ENCODE measurements at regions not wholly inside any gene's neighbourhood (a gene's known extent, or its start where the extent isn't known, plus 50 kb on each side); places are given as distances from the start of the nearest gene placed in this dataset.

DNA sequence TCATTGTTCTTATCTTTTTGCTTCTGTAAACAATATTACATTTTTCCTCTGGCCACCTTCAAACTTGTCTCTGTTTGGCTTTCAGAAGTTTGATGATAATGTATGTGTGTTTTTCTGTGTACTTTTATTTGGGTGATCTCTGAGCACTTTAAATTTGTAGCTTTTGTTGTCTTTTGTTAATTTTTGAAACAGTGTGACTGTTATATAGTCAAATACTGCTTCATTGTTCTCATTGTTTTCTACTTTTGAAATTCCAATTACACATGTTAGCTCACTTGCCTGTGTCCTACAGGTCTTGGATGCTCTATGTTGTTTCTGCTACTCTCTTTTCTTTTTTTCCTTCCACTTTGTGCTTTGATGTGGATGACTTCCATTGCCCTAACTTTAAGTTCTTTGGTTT, 460.1 kb upstream of the KHDRBS2 start:
- no peak for DNase-seq (ENCODE audit: low spot score)
- no peak overlapping the region for H2AFZ ChIP-seq (replicated peaks)
- no peaks in the 10 kb centered on the region for H3F3A ChIP-seq (ENCODE audit: low read depth)
- Mint-ChIP-seq H3K27ac (no peak overlapping the region), H3K9me3 (no peaks in the 10 kb centered on the region), H3K4me1 (no peaks in the 10 kb centered on the region), H3K4me3 (no peak overlapping the region), H3K27me3 (ENCODE audit: insufficient read depth, low read depth) (no peaks in the 10 kb centered on the region), H3K36me3 (no peaks in the 10 kb centered on the region)
- no peak overlapping the region for H3K4me2 ChIP-seq
- H3K4me1 ChIP-seq = no peaks in the 10 kb centered on the region
- no peak overlapping the region for H3K4me3 ChIP-seq
- no peaks in the 10 kb centered on the region for H4K20me1 ChIP-seq (ENCODE audit: low read depth)
- no peak overlapping the region for H3K27ac ChIP-seq
- H3K79me2 ChIP-seq (ENCODE audit: low read depth) = no peaks in the 10 kb centered on the region
- H3K9ac ChIP-seq = no peak overlapping the region
- no peaks in the 10 kb centered on the region for H3K36me3 ChIP-seq
- no peaks in the 10 kb centered on the region for H3K27me3 ChIP-seq
- TF ChIP-seq EZH2phosphoT487 (IDR thresholded peaks at IDR 0.05) = no peak
- TF ChIP-seq, protein P1, sequence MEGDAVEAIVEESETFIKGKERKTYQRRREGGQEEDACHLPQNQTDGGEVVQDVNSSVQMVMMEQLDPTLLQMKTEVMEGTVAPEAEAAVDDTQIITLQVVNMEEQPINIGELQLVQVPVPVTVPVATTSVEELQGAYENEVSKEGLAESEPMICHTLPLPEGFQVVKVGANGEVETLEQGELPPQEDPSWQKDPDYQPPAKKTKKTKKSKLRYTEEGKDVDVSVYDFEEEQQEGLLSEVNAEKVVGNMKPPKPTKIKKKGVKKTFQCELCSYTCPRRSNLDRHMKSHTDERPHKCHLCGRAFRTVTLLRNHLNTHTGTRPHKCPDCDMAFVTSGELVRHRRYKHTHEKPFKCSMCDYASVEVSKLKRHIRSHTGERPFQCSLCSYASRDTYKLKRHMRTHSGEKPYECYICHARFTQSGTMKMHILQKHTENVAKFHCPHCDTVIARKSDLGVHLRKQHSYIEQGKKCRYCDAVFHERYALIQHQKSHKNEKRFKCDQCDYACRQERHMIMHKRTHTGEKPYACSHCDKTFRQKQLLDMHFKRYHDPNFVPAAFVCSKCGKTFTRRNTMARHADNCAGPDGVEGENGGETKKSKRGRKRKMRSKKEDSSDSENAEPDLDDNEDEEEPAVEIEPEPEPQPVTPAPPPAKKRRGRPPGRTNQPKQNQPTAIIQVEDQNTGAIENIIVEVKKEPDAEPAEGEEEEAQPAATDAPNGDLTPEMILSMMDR (IDR thresholded peaks at IDR 0.05) = no peak
- no peak for TF ChIP-seq EZH2 (IDR thresholded peaks at IDR 0.05)
- no peaks in the 10 kb centered on the region for H3K9me3 ChIP-seq (ENCODE audit: low read depth)

DNA sequence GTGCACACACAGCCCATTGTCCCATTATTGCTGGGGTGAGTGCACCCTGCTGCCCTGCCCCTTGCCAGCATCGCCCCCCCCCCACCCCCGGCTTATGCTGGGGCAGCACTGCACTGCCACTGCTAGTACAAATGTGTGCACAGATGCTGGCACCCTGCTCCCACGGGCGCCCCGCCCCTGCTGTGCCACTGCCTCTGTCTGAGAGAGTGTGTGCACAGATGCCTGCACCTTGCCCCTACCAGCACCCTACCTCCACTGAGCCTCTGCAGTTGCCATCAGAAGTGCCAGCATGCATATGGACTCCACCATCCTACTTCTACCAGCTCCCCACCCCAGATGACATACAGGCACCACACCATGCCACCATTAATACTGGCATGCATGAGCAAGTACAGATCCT, 454.6 kb upstream of the KHDRBS2 start:
- Mint-ChIP-seq H3K36me3 (no peaks in the 10 kb centered on the region), H3K9me3 (no peaks in the 10 kb centered on the region), H3K4me3 (no peak overlapping the region), H3K4me1 (no peaks in the 10 kb centered on the region), H3K27ac (no peak overlapping the region), H3K27me3 (ENCODE audit: insufficient read depth, low read depth) (no peaks in the 10 kb centered on the region)
- Histone ChIP-seq H3K4me3 (no peak overlapping the region), H3K27me3 (no peaks in the 10 kb centered on the region), H4K20me1 (ENCODE audit: low read depth) (no peaks in the 10 kb centered on the region), H3F3A (ENCODE audit: low read depth) (no peaks in the 10 kb centered on the region), H3K4me1 (no peaks in the 10 kb centered on the region), H3K79me2 (ENCODE audit: low read depth) (no peaks in the 10 kb centered on the region), H3K36me3 (no peaks in the 10 kb centered on the region), H3K9ac (no peak overlapping the region), H3K9me3 (ENCODE audit: low read depth) (no peaks in the 10 kb centered on the region), H3K4me2 (no peak overlapping the region), H3K27ac (no peak overlapping the region), H2AFZ (replicated peaks) (no peak overlapping the region)
- TF ChIP-seq, protein P1 (IDR thresholded peaks at IDR 0.05) = no peak
- TF ChIP-seq EZH2 (IDR thresholded peaks at IDR 0.05) (no peak), EZH2phosphoT487 (IDR thresholded peaks at IDR 0.05) (no peak)
- no peak for DNase-seq (ENCODE audit: low spot score)

DNA sequence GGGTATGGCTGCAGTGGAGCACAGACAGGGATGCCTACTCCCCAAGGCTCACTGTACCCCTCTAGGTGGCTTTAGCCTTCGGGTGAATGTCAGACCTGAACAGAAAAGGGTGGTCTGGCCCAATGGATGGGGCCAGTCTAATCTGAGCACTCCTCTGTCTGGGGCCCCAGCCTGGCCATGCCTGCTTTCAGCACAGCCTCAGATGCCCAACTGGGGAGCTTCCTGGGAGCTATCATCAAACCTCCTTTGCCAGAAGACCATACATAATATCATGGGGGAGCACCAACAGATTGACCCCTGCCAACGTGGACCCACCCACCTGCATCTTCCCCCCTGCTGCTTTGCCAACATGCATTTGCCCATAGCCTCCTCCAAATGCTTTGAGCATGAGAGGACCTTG, 454.1 kb upstream of the KHDRBS2 start:
- Histone ChIP-seq H3K9me3 (ENCODE audit: low read depth) (no peaks in the 10 kb centered on the region), H2AFZ (replicated peaks) (no peak overlapping the region), H4K20me1 (ENCODE audit: low read depth) (no peaks in the 10 kb centered on the region), H3K79me2 (ENCODE audit: low read depth) (no peaks in the 10 kb centered on the region), H3K27me3 (no peaks in the 10 kb centered on the region), H3K4me1 (no peaks in the 10 kb centered on the region), H3K9ac (no peak overlapping the region), H3K4me3 (no peak overlapping the region), H3F3A (ENCODE audit: low read depth) (no peaks in the 10 kb centered on the region), H3K27ac (no peak overlapping the region), H3K4me2 (no peak overlapping the region), H3K36me3 (no peaks in the 10 kb centered on the region)
- Mint-ChIP-seq H3K4me1 (no peaks in the 10 kb centered on the region), H3K4me3 (no peak overlapping the region), H3K36me3 (no peaks in the 10 kb centered on the region), H3K27ac (no peak overlapping the region), H3K27me3 (ENCODE audit: insufficient read depth, low read depth) (no peaks in the 10 kb centered on the region), H3K9me3 (no peaks in the 10 kb centered on the region)
- DNase-seq (ENCODE audit: low spot score) = no peak
- TF ChIP-seq EZH2phosphoT487 (IDR thresholded peaks at IDR 0.05) (no peak), EZH2 (IDR thresholded peaks at IDR 0.05) (no peak)

DNA sequence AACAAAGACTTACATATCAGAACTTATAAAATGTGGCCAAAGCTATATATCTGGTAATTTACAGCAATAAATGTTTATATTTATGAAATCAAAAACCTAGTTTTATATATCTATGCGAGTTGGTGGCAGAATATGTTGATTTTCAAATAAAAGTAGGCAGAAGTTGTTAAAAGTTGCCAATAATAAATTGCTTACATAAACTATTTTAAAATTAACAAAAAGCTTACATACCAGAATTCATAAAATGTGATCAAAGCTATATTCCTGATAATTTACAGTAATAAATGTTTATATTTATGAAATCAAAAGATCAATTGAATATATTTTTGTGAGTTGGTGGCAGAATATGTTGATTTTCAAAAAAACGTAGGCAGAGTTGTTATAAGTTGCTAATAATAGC, 451.8 kb upstream of the KHDRBS2 start:
- H3K27me3 ChIP-seq = no peaks in the 10 kb centered on the region
- H3K36me3 ChIP-seq = no peaks in the 10 kb centered on the region
- no peaks in the 10 kb centered on the region for H3K27me3 Mint-ChIP-seq (ENCODE audit: insufficient read depth, low read depth)
- no peak for DNase-seq (ENCODE audit: low spot score)
- no peak overlapping the region for H3K27ac ChIP-seq
- H3K9ac ChIP-seq = no peak overlapping the region
- no peaks in the 10 kb centered on the region for H3K79me2 ChIP-seq (ENCODE audit: low read depth)
- H2AFZ ChIP-seq (replicated peaks) = no peak overlapping the region
- H3K4me1 ChIP-seq = no peaks in the 10 kb centered on the region
- no peaks in the 10 kb centered on the region for H4K20me1 ChIP-seq (ENCODE audit: low read depth)
- TF ChIP-seq, protein P1 (IDR thresholded peaks at IDR 0.05) = no peak
- TF ChIP-seq EZH2 (IDR thresholded peaks at IDR 0.05) = no peak
- no peak for TF ChIP-seq EZH2phosphoT487 (IDR thresholded peaks at IDR 0.05)
- no peak overlapping the region for H3K27ac Mint-ChIP-seq
- no peaks in the 10 kb centered on the region for H3F3A ChIP-seq (ENCODE audit: low read depth)
- no peak overlapping the region for H3K4me3 ChIP-seq
- no peaks in the 10 kb centered on the region for H3K9me3 ChIP-seq (ENCODE audit: low read depth)
- no peaks in the 10 kb centered on the region for H3K4me1 Mint-ChIP-seq
- no peak overlapping the region for H3K4me2 ChIP-seq
- no peaks in the 10 kb centered on the region for H3K9me3 Mint-ChIP-seq
- H3K4me3 Mint-ChIP-seq = no peak overlapping the region
- H3K36me3 Mint-ChIP-seq = no peaks in the 10 kb centered on the region
